ENCODE measurements at regions not wholly inside any gene's neighbourhood (a gene's known extent, or its start where the extent isn't known, plus 50 kb on each side); places are given as distances from the start of the nearest gene placed in this dataset.

DNA sequence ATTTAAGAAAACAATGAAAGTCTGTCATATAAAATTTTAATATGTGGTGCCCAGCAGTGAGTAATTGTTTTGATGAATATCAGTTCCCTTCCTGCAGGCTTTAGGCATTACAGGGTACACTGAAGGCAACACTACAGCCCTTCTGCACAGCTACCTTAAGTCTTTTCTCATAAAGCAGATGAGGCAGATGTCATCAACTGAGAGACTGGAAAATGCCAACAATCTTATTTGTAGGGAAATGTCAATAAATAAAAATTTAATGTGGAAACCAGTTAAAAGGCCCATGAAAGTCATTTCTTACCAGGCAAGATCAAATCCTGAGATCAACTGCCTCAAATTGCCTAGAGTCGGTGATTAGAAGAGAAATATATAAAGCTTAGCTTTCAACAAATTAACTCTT, 193.4 kb upstream of the NWD2 start:
- DNase-seq (ENCODE audit: insufficient read length, low spot score) (no peak), FAIRE-seq (no peak)

DNA sequence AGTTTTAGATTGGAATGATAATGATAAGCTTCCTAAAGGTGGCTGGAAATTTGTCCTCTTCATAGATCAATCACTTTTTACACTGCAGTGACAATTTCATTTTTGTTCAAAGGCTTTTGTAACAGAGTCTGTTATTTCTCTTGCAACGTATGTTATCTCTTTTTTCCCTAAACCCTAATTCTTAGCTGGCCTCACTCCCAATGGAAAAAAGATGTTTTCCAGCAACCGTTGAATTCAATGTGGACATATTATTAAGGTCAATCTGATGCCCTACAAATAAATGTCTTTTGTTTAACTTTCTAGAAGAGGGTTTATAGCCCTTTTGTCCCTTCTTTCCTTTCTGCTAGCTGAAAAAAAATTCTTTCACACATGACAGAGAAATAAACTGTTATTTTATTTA, 192.7 kb upstream of the NWD2 start:
- FAIRE-seq, result no peak
- DNase-seq (ENCODE audit: insufficient read length, low spot score), result no peak

DNA sequence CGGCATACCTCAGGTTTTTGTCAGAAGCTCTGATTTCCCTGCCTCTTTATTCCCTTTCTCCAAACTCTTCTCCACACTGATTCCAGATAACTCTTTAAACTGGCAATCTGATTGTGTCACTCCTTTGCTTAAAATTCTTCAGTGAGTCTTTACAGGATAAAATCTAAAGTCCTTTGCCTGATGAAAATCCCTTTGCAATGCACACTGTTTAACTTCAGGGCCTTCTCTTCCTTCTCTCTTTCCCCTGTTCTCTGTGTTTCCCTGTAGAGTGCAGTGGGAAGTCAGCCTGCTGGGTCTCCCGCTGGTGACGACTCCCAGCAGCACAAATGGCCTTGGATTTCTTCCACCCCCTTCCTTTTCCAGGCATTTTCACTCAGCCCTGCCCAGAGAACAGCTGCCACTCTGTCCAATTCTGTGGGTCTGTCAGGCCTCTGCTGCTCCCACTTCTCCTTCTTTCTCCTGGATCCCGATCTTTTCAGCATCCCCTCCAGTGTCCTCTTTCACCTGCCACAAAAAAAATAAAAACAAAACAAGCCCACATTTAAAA, 189.9 kb upstream of the NWD2 start:
- no peak for FAIRE-seq

DNA sequence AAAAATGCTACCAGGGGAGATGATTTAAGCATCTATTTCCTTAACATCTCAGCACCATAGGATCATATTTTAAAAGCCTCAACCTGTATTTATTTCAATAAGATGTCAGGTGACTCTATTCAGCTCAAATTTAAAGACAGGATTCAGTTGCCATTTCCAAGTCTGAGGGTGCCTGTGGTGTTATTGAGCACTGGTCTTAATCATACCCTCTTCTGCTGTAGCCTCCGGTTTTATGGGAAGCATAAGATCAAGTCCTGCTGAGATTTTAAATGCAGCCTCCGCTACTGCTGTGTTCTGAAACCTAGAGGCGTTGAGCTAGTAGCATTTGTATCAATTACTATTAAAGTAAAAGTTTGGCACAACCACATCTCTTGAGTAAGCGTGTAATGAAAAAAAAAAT, 185.7 kb upstream of the NWD2 start:
- FAIRE-seq (no peak), DNase-seq (ENCODE audit: insufficient read length, low spot score) (no peak)

More for the DNA sequence above, 189.9 kb upstream of the NWD2 start:
- DNase-seq (ENCODE audit: insufficient read length, low spot score), result no peak

DNA sequence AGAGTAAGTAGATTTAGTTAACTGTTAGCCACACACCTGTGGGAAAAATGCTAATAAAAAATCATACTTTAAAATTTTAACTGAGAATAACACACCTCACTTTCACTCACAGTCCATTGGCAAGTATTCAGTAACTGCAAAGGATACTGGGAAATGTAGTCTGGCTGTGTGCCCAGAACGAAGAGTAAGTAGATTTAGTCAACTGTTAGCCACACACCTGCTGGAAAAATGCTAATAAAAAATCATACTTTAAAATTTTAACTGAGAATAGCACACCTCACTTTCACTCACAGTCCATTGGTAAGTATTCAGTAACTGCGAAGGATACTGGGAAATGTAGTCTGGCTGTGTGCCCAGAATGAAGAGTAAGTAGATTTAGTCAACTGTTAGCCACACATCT, 178.4 kb upstream of the NWD2 start:
- FAIRE-seq (no peak), DNase-seq (ENCODE audit: insufficient read length, low spot score) (no peak)

DNA sequence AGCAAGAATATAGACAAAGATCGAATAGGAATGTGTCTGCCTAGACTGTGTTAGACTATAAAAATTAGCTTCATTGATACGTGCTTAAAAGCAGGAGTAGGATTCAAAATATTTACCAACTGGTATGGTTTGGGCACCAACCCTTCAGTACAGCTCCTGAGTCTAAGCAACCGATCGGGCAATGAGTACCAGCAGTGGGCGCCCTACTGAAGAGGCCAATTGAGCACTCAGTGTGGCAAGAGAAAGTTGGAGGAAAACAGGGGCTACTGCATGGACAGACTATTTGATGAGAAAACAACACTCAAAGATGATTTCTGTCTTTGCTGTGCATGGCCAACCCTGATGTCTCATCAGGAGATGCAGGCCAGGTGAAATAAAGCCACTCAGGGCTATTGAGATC, 176.0 kb upstream of the NWD2 start:
- FAIRE-seq (no peak), DNase-seq (ENCODE audit: insufficient read length, low spot score) (no peak)

DNA sequence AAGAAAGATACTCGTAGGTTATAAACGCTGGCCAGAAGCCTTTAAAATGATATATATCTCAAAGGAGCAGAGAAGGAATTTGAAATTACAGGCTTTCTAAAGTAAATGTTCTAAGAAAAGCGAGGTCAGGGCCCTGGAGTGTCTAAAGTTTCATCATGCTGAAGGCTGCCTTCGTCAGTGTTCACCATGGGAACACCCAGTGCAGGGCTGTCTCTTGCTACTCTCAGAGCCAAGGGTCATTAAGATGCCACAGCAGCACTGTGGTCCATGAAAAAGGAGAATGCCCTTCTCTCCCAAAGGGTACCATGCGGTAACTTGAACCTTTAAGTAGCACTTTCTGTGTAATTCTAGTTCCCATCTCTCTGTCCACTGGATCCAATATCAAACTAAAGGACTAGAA, 174.5 kb upstream of the NWD2 start:
- DNase-seq (ENCODE audit: insufficient read length, low spot score), result no peak
- no peak for FAIRE-seq

DNA sequence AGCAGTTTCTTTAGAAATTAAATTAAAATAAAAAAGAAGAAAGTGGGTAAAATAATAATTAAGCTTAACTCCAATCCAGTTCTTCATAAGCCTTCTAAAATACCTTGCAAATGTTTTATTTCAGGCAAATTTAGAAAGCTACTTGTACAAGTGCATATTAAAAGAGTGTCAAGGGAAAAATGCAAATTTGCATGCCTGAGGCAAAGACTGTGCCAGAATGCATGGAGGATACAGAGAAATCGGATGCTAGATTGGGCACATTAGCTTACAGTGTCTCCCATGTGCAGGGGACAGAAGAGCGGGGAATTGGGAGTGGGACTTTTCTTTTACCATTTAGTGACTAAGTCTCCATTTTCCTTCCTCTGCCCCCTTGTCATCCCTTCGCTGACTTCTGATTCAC, 173.0 kb upstream of the NWD2 start:
- no peak for DNase-seq (ENCODE audit: insufficient read length, low spot score)
- no peak for FAIRE-seq

DNA sequence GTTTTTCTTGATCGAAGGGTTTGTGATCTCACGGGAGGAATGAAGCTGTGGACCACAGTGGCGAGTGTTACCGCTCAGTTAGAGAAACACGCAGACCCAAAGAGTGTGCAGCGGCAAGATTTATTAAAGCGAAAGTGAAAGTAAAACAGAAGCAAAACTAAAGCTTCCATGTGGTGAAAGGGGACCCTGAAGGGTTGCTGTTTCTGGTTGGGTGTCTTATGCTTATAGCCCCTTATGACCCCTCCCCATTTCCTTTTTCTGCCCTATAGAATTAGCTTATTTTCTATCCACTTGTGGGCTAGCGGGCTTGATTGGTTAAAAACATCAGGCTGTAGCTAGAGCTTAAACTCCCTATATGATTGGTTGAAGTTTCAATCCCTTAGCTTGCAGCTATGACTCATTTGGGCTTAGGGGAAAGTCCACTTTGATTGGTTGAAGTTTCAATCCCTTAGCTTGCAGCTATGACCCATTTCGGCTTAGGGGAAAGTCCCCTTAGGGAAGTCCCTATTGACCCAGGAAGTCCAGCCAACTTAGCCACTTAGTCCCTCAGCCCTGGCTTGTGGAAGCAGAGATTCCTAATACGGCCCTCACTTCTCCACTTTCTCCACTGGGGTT, 171.2 kb upstream of the NWD2 start:
- DNase-seq (ENCODE audit: insufficient read length, low spot score) (no peak), FAIRE-seq (no peak)

DNA sequence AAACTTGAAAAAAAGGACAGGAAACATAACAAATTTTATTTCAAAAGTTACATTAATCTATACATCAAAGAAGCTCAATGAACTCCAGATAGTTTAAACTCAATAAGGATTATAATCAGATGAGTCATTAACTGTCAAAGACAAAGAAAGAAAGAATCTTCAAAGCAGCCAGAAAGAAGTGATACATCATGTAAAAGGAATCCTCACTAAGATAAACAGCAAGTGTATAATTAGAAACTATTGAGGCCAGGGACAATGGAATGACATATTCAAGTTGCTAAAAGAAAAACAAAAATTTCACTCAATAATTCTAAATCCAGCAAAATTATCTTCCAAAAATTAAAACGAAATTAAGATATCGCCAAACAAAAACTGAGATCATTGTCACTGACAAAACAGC, 161.6 kb upstream of the NWD2 start:
- DNase-seq (ENCODE audit: insufficient read length, low spot score) (no peak), FAIRE-seq (no peak)

DNA sequence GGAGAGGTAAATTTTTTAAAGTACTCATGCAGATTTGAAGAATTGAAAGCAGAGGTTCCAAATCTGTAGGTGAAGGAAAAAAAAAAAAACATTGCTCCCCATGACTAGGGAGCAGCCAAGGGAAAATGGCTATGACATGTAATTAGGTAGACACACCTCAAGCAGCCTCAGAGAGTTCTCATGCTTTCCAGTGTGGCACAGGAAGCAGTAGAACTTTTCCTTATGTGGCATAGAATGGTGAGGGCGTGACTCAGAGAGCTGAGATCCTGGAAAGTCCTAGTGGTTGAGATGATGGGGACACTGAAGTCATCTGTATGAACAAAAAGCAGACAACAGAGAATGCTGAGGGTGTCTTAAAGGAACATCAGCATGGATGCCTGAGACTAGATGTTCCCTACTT, 148.6 kb upstream of the NWD2 start:
- FAIRE-seq (no peak), DNase-seq (ENCODE audit: insufficient read length, low spot score) (no peak)

DNA sequence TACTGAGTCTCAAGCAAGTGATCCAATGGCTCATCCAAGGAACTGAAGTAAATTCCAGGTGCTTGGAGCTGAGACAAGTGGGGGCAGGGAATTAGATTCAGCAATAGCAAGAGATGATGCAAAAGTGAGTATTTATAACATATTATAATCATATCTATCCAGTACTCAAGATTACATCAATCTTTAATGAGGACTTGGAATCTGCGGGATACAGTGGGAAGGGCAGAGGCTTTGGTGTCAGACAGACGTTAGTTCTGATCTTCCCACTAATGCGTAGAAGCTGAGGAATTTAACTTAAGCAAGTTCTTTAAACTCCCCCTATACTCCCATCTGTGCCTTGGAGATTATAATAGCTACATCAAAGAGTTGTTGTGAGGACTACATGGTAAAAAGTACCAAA, 143.4 kb upstream of the NWD2 start:
- DNase-seq (ENCODE audit: insufficient read length, low spot score), result no peak
- no peak for FAIRE-seq

DNA sequence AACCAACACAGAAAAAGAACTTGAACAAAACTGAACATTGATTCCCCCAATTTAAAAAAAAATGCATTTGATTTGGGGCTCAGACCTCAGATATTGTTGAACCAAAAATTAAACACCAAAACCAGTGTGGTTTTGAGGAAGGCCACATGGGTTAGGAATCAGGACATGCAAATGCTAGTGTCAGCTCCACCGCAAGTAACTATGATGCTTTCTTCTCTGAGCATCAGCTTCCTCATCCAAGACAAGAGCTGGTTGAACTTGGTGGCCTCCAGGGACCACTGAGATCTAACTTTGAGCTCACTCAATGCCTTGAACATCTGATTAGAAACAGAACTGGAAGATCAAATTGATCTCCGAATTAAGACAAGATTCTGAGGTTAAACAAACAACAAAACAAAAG, 142.9 kb upstream of the NWD2 start:
- FAIRE-seq (no peak), DNase-seq (ENCODE audit: insufficient read length, low spot score) (no peak)

DNA sequence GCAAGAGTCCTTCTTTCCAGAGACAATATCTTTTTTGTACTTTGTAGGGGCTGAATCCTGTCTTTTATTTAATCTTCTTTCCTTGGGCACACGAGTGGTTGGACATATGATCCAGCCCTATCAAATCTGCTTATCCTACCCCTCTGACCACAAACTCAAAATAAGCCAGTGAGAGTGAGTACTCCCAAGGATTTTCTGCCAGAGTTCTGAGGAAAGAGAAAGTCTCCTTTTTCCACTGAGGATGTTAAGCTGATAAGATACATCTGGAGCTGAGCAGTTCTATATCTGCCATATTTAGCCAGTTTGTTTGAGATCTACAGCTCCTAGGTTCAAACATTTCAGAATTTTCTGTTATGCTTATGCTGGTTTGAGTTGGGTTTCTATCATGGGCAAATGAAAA, 134.8 kb upstream of the NWD2 start:
- no peak for DNase-seq (ENCODE audit: insufficient read length, low spot score)
- no peak for FAIRE-seq

DNA sequence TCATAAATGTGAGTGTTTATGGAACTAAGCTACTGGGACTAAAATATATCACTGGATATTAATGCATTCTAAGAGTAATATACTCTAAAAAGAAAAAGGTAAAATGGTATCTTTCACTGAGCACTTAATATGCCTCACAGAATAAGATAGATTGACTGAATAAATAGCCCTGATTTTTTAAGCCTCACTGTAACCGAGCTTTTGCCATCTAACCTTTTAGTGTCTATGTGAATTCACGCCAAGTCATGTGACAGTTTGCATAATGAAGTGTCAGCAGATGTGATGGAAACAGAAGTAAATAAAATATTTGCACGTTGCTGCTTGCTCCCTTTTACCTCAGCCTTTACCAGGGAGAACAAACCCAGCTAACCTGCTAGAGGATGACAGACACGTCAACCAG, 119.7 kb upstream of the NWD2 start:
- no peak for FAIRE-seq
- DNase-seq (ENCODE audit: insufficient read length, low spot score), result no peak

DNA sequence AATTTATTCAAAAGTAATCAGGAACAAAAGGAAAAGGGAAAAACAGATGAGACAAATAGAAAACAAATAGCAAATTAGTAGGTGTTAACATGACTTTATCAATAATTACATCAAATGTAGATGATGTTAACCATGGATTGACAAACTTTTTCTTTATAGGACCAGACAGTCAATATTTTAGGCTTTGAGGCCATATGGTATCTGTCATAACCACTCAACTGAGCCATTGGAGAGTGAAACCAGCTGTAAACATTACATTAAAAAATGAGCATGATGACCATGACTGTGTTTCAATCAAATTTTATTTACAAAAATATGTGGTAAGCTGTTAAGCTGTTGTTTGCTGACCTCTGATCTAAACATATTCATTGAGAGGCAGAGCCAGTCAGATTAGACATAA, 118.5 kb upstream of the NWD2 start:
- DNase-seq (ENCODE audit: insufficient read length, low spot score), result no peak
- FAIRE-seq, result no peak

DNA sequence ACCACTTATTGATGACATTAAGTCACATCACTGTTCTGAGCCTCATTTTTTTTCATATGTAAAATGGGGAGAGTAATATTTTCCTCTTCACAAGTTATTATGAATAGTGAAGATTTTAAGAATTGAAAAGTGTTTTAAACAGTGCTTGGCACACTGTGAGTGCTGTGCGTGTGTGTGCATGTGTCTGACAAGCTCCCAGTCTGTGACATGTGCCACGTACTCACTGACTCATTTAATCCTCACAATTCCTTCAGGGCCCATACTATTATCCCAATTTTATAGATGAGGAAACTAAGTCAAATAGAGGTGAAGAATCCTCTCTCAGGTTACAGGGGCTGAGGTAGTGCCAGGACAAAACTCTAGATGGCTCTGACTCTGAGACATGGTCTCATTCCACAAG, 114.1 kb upstream of the NWD2 start:
- no peak for FAIRE-seq
- DNase-seq (ENCODE audit: insufficient read length, low spot score), result no peak

DNA sequence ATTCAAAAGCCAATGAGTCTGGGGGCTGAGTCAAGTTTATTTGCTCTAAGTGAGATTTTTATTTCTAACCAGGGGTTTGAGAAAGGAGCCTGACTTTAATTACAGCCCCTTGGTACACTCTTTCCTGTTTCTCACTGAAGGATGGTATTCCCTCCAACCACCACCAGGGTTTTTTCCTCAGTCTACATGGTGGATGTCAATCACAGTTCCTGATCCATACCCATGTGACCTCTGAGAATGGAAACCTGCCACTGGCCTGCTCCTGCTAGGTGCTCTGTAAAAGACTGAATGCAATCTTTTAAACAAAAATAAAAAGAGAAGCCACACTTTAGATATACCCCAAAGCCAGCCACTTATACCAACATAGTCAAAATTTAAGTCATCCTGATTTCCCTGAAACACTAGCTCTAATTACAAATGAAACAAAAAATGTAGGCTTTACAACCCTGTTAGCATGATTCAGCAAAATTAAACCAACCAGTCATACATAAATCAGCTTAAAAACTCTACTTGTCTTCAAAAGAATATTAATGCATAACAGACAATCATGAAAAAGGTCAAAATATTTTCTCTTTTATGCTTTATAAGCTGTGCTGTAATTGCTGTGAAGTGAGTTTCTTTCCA, 112.1 kb upstream of the NWD2 start:
- FAIRE-seq (no peak), DNase-seq (ENCODE audit: insufficient read length, low spot score) (no peak)

DNA sequence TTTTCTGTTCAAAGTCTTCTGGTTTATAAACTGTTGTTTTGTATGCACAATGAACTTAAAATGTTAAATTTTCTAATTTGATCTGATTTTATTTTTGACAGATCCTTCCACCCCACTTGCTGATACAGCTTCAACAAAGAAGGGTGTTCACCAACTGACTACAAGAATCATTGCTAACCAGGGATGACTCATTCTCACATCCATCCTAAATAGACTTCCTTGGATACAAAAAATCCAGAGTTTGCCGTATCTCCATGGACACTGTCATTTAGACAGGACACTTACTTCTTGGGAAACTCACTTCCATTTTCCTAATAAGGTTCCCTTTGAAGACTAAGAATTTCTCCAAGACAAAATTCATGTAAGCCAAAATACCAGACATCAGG, 111.6 kb upstream of the NWD2 start:
- DNase-seq (ENCODE audit: insufficient read length, low spot score) (no peak), FAIRE-seq (no peak)

DNA sequence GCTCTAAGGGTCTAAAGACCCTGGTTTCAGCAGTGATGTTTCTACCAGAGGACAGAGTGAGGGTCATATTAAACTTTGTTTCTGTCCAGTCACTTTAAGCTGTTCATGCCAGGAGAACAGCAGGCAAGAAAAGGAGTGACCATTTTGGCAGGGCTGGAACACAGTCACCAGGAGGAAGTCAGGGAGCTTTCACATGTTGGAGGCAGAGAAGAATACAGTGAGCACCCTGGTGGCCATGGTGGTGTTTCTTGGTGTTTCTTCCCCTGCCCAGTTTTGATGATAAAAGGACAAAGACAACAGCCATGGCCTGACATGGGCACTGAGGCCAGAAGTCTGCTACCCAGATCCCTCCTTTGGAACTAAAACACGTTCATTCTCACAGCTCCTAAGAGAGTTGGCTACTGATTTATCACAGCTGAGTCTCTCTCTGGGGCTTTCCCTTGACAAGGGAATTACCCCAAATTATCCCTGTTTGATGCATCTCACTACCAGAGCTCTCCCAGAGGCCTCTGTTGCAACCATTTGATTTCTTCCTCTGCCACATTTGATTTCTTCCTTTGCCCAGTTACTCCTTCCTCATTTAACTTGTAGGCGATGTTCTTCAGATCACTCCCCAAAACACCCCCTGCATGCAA, 106.4 kb upstream of the NWD2 start:
- no peak for DNase-seq (ENCODE audit: insufficient read length, low spot score)
- FAIRE-seq, result peak; percentile 47

DNA sequence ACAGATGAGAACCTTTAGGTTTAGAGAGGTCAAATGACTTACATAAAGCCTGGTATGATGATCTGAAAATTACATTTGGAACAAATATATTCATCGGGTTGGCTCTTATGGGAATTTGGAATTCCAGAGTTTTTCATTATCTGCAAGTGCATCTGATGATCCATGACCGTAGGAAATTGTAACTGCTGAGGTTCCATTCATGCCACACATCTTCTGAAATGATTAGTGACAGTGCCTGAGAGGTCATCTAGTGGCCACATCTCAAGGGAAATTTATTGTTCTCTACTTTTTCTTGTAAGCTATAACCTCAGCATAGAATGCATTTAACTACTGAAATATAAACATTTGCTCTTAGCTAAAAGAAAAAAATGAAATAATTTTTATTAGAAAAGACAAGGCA, 105.8 kb upstream of the NWD2 start:
- no peak for FAIRE-seq
- no peak for DNase-seq (ENCODE audit: insufficient read length, low spot score)

DNA sequence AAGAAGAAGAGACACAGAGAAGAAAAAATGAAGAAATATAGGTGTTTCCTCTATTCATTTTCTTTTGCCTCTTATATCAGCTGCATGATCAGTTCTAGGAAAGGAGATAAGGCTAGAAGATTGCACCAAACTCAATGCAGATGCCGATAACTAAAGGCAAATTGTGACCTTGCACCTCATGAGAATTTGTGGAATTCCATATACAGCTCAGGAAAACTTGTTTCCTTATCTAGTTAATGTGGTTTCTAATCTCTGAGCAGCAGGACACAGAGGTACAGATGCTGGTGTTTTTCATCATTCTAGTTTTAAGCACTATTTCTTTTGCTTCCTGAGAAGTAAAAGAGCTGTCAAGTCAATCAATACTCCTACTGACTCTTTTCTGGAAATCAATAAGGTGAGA, 104.6 kb upstream of the NWD2 start:
- FAIRE-seq, result no peak
- DNase-seq (ENCODE audit: insufficient read length, low spot score), result no peak
